HUES6 (cell line): ENCODE measurements at regions not wholly inside any gene's neighbourhood (a gene's known extent, or its start where the extent isn't known, plus 50 kb on each side); places are given as distances from the start of the nearest gene placed in this dataset.
"Not testable (repeated sequence)": the region's sequence is repeated elsewhere in the genome, so short reads cannot be mapped to it uniquely, and the experiment has no call there.

ENCODE experiments used
- H3K27ac ChIP-seq: 2 replicates; pipeline ENCODE4 v1.7.0; 2013; ENCODE audit warnings: low read depth, mild to moderate bottlenecking, low read length, inconsistent platforms
- H3K27me3 ChIP-seq: 2 replicates; pipeline ENCODE4 v1.6.1; 2013; ENCODE audit warnings: low read length; ENCODE audit not compliant: control insufficient read depth, insufficient read depth
- H3K36me3 ChIP-seq: 2 replicates; pipeline ENCODE4 v1.6.1; 2013; ENCODE audit warnings: low read length; ENCODE audit not compliant: control insufficient read depth, insufficient read depth
- H3K4me1 ChIP-seq: 2 replicates; pipeline ENCODE4 v1.6.1; 2013; ENCODE audit warnings: low read length; ENCODE audit not compliant: control insufficient read depth, insufficient read depth
- H3K4me3 ChIP-seq: 2 replicates; pipeline ENCODE4 v1.5.1; 2013; ENCODE audit warnings: low read depth, low read length
- H3K9ac ChIP-seq: one replicate; pipeline ENCODE4 v1.6.1; 2013; ENCODE audit warnings: mild to moderate bottlenecking, low read length
- H3K9me3 ChIP-seq: 2 replicates; pipeline ENCODE4 v1.6.1; 2013; ENCODE audit warnings: low read depth, low read length; ENCODE audit not compliant: control insufficient read depth, insufficient read depth

GRCh38 chr1:83167634-83168033, 831.3 kb downstream of the TTLL7 start:
- not testable (repeated sequence) for H3K4me1 ChIP-seq, H3K4me3 ChIP-seq, H3K27me3 ChIP-seq, H3K9ac ChIP-seq, H3K36me3 ChIP-seq, H3K27ac ChIP-seq, H3K9me3 ChIP-seq

DNA sequence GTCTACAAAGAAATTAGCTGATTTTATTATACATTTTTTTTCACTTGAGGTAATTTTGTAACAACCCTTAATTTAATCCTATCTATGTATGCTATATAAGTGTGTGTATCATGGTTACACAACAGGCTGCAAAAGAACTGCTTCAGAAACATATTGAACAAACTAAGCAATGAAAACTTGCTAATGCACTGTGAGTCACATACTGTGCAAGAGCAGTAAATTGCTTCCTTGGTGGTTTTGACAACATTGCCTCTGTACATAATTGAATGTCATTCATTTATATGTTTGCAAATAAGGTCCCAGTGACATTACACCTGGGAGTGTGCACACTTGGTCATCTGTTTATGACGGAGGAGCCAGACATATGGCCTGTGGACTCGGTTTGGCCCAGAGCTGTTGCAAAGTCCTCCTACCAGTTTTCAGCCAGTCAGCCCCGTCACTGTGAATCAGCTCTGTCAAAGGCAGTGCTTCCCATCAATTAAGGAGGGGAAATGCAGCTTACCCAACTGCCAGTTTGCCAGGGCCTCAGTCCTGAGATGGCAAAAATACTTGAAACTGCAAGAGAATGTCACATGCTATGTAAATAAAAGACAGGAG, 835.0 kb downstream of the TTLL7 start:
- not testable (repeated sequence) for H3K27me3 ChIP-seq, H3K4me3 ChIP-seq, H3K9ac ChIP-seq, H3K4me1 ChIP-seq, H3K9me3 ChIP-seq, H3K36me3 ChIP-seq, H3K27ac ChIP-seq

- not testable (repeated sequence) for H3K9me3 ChIP-seq, H3K4me3 ChIP-seq, H3K9ac ChIP-seq, H3K36me3 ChIP-seq, H3K27ac ChIP-seq, H3K27me3 ChIP-seq, H3K4me1 ChIP-seq
These were observed 840.0 kb downstream of the TTLL7 start for GRCh38 chr1:83158924-83159323.

- H3K9ac ChIP-seq, H3K4me1 ChIP-seq, H3K27me3 ChIP-seq, H3K36me3 ChIP-seq, H3K4me3 ChIP-seq, H3K9me3 ChIP-seq, H3K27ac ChIP-seq: not testable (repeated sequence)
These were observed 844.6 kb downstream of the TTLL7 start for GRCh38 chr1:83154306-83154705.

GRCh38 chr1:83151167-83151898, 847.6 kb downstream of the TTLL7 start:
- not testable (repeated sequence) for H3K4me3 ChIP-seq, H3K4me1 ChIP-seq, H3K9ac ChIP-seq, H3K27ac ChIP-seq, H3K9me3 ChIP-seq, H3K36me3 ChIP-seq, H3K27me3 ChIP-seq

GRCh38 chr1:83150479-83150878, 848.5 kb downstream of the TTLL7 start:
- H3K36me3 ChIP-seq, H3K9me3 ChIP-seq, H3K27ac ChIP-seq, H3K9ac ChIP-seq, H3K4me1 ChIP-seq, H3K4me3 ChIP-seq, H3K27me3 ChIP-seq: not testable (repeated sequence)

GRCh38 chr1:83145820-83146219, 853.1 kb downstream of the TTLL7 start:
- H3K4me1 ChIP-seq, H3K27ac ChIP-seq, H3K36me3 ChIP-seq, H3K27me3 ChIP-seq, H3K4me3 ChIP-seq, H3K9me3 ChIP-seq, H3K9ac ChIP-seq: not testable (repeated sequence)

DNA sequence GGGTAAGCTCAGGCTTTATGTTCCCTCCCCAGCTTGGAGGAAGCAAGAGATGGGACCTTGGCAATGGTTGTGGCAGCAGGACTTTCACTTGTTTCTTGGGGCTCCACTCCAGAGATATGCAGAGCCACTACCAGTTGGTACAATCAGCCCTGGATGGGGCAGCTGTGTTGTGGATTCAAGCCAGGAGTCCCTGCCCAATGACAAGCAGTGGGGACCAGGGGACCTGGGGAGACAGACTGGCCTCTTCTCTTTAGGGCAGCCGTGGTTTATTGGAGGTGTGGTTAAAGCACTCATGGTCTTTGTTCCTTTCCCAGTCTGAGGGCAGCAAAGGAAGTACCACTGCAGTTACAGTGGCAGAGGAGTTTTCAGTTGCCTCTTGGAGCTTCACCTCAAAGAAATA, 856.1 kb downstream of the TTLL7 start:
- H3K9me3 ChIP-seq, H3K9ac ChIP-seq, H3K4me1 ChIP-seq, H3K4me3 ChIP-seq, H3K27ac ChIP-seq, H3K27me3 ChIP-seq, H3K36me3 ChIP-seq: not testable (repeated sequence)

DNA sequence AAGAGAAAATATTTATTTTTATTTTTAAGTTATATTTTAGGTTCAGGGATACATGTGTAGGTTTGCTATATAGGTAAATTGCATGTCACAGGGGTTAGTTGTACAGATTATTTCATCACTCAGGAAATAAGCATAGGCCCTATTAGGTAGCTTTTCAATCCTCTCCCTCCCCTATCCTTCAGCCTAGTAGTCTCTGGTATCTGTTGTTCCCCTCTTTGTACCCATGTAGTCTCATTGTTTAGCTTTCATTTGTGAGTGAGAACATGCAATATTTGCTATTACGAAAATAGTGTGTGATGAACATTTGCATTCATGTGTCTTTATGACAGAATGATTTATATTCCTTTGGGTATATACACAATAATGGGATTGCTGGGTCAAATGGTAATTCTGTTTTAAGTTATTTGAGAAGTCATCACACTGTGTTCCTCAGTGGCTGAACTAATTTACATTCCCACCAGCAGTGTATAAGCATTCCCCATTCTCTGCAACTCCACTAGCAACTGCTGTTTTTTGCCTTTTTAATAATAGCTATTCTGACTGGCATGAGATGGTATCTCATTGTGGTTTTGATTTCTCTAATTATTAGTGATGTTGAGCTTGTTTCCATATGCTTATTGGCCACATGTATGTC, 863.3 kb downstream of the TTLL7 start:
- H3K27ac ChIP-seq, H3K27me3 ChIP-seq, H3K4me3 ChIP-seq, H3K36me3 ChIP-seq, H3K9ac ChIP-seq, H3K9me3 ChIP-seq, H3K4me1 ChIP-seq: not testable (repeated sequence)

DNA sequence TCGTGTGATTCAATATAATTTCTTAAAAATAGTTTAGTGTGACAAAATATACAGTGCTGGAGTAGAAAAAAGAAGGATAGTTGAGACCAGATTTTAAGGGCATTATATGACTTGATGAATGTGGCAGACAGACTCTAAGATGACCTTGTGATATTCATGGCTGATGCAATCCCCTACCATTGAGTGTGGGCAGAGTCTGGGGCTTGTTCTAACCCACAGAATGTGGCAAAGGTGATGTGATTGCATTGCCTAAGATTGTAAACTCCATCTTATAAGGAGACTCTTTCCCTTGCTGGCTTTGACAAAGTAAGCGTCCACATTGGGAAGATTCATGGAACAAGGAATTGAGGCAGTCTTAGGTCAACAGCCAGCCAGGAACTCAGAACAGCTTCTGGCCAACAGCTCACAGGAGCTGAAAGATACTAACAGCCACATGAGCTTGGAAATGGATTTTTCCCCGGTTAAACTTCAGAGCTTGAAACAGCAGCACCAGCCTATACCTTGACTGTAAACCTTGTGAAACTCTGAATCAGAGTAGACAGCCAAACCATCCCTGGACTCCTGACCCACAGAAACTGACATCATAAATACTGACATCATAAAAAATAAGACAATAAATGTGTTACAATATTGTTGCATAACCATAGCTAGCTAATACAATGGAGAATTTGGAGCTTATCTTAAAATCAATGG, 864.5 kb downstream of the TTLL7 start:
- H3K27me3 ChIP-seq, H3K9me3 ChIP-seq, H3K4me3 ChIP-seq, H3K4me1 ChIP-seq, H3K36me3 ChIP-seq, H3K9ac ChIP-seq, H3K27ac ChIP-seq: not testable (repeated sequence)

- H3K27me3 ChIP-seq: no peaks in the 10 kb centered on the region
- H3K9ac ChIP-seq: no peak overlapping the region
- H3K4me3 ChIP-seq: no peak overlapping the region
- no peak overlapping the region for H3K27ac ChIP-seq
- H3K36me3 ChIP-seq: no peaks in the 10 kb centered on the region
- no peaks in the 10 kb centered on the region for H3K9me3 ChIP-seq
- H3K4me1 ChIP-seq: no peaks in the 10 kb centered on the region
These were observed 867.3 kb downstream of the TTLL7 start for GRCh38 chr1:83131692-83131955.
